ENCODE measurements at regions not wholly inside any gene's neighbourhood (a gene's known extent, or its start where the extent isn't known, plus 50 kb on each side); places are given as distances from the start of the nearest gene placed in this dataset.
"Not testable (repeated sequence)": the region's sequence is repeated elsewhere in the genome, so short reads cannot be mapped to it uniquely, and the experiment has no call there.

- DNase-seq = no peak
Measured at GRCh38 chr3:98705212-98705611, 57.9 kb upstream of the ST3GAL6 start.

- DNase-seq = no peak
Measured at GRCh38 chr3:98705694-98706093, 57.4 kb upstream of the ST3GAL6 start.

GRCh38 chr3:98708681-98709080 lies 54.5 kb upstream of the ST3GAL6 start:
- not testable (repeated sequence) for DNase-seq

- no peak for DNase-seq
Measured at GRCh38 chr3:98709441-98709840, 53.7 kb upstream of the ST3GAL6 start.

GRCh38 chr3:98710067-98710659 lies 53.0 kb upstream of the ST3GAL6 start:
- DNase-seq = no peak

- DNase-seq = no peak
Measured at GRCh38 chr3:98711426-98711825, 51.7 kb upstream of the ST3GAL6 start.

- no peak for DNase-seq
Measured at GRCh38 chr3:98712726-98713125, 50.4 kb upstream of the ST3GAL6 start.

- not testable (repeated sequence) for DNase-seq
Measured at GRCh38 chr3:98713332-98713731, 49.8 kb upstream of the ST3GAL6 start.
